GM12878 (cell line): ENCODE measurements at regions not wholly inside any gene's neighbourhood (a gene's known extent, or its start where the extent isn't known, plus 50 kb on each side); places are given as distances from the start of the nearest gene placed in this dataset.
A peak's percentile ranks its signal among the peaks of the same experiment; 100 is the strongest.

Experiments
- ASH2L ChIP-seq: fragments of 300-600, 200-600 bp; sonication (generic); IDR thresholded peaks from 2 replicates; pipeline ENCODE4 v1.6.1; 2017; ENCODE audit warnings: low read depth, mild to moderate bottlenecking, borderline replicate concordance
- ESRRA ChIP-seq: IDR thresholded peaks from 2 replicates; pipeline ENCODE4 v1.6.1; 2012; ENCODE audit warnings: mild to moderate bottlenecking, low read length, improper control_type of control experiment
- JUND ChIP-seq: IDR thresholded peaks from 2 replicates; pipeline ENCODE4 v1.6.1; 2012; ENCODE audit warnings: low read depth, mild to moderate bottlenecking, low read length, improper control_type of control experiment, moderate library complexity
- LARP7 ChIP-seq: fragments of 450-650 bp; IDR thresholded peaks from 2 replicates; pipeline ENCODE4 v1.6.1; 2017; ENCODE audit warnings: mild to moderate bottlenecking
- MEF2A ChIP-seq: IDR thresholded peaks from 2 replicates; pipeline ENCODE4 v1.6.1; 2011; ENCODE audit warnings: low read depth, mild to moderate bottlenecking, low read length, moderate library complexity; ENCODE audit not compliant: insufficient read depth
- MTA3 ChIP-seq: IDR thresholded peaks from 2 replicates; pipeline ENCODE4 v1.6.1; 2012; ENCODE audit warnings: low read length, inconsistent platforms, borderline replicate concordance
- NKRF ChIP-seq: fragments of 450-650 bp; conservative IDR thresholded peaks from 2 replicates; pipeline ENCODE4 v1.6.1; 2017; ENCODE audit warnings: mild to moderate bottlenecking, moderate library complexity
- POLR2AphosphoS2 ChIP-seq: IDR thresholded peaks from 2 replicates; pipeline ENCODE4 v1.6.1; 2011; ENCODE audit warnings: low read depth, mild to moderate bottlenecking, low read length, improper control_type of control experiment, moderate library complexity
- RB1 ChIP-seq: fragments of 450-650 bp; formaldehyde crosslinking; IDR thresholded peaks from 2 replicates; pipeline ENCODE4 v1.6.1; 2017; ENCODE audit warnings: mild to moderate bottlenecking, borderline replicate concordance
- RELA ChIP-seq: fragments of 450-650 bp; IDR thresholded peaks from 2 replicates; pipeline ENCODE4 v1.8.0; 2014; ENCODE audit warnings: borderline replicate concordance; ENCODE audit not compliant: partially characterized antibody
- SREBF2 ChIP-seq: IDR thresholded peaks from 2 replicates; pipeline ENCODE4 v1.6.1; 2012; ENCODE audit warnings: mild to moderate bottlenecking, low read length
- STAT3 ChIP-seq: IDR thresholded peaks from 2 replicates; pipeline ENCODE4 v1.6.1; 2011; ENCODE audit warnings: low read depth, low read length, improper control_type of control experiment
- SUPT20H ChIP-seq: IDR thresholded peaks from 2 replicates; pipeline ENCODE4 v1.6.1; 2011; ENCODE audit warnings: low read depth, mild to moderate bottlenecking, low read length, moderate library complexity, borderline replicate concordance; ENCODE audit not compliant: control insufficient read depth
- SUZ12 ChIP-seq: fragments of 200-600 bp; sonication (generic); IDR thresholded peaks from one replicate; pipeline ENCODE4 v1.6.1; 2018; ENCODE audit warnings: antibody characterized with exemption, mild to moderate bottlenecking; ENCODE audit not compliant: unreplicated experiment
- ZNF274 ChIP-seq: IDR thresholded peaks from one replicate; pipeline ENCODE4 v1.8.0; 2011; ENCODE audit not compliant: insufficient read length, insufficient read depth
- TF ChIP-seq, protein P1 (sequence below): fragments of 450-650 bp; IDR thresholded peaks from 2 replicates; pipeline ENCODE4 v1.6.1; 2014; ENCODE audit warnings: mild to moderate bottlenecking
- TF ChIP-seq, protein P2 (sequence below): fragments of 450-650 bp; formaldehyde crosslinking; IDR thresholded peaks from 2 replicates; pipeline ENCODE4 v1.5.0; 2022; ENCODE audit warnings: mild to moderate bottlenecking, missing genetic modification characterization
- TF ChIP-seq, protein P3 (sequence below): IDR thresholded peaks from 2 replicates; pipeline ENCODE4 v1.6.1; 2012; ENCODE audit warnings: mild to moderate bottlenecking, low read depth, low read length
- TF ChIP-seq, protein P4 (sequence below): fragments of 450-650 bp; IDR thresholded peaks from 2 replicates; pipeline ENCODE4 v1.6.1; 2018; ENCODE audit warnings: borderline replicate concordance, mild to moderate bottlenecking; ENCODE audit not compliant: partially characterized antibody

DNA sequence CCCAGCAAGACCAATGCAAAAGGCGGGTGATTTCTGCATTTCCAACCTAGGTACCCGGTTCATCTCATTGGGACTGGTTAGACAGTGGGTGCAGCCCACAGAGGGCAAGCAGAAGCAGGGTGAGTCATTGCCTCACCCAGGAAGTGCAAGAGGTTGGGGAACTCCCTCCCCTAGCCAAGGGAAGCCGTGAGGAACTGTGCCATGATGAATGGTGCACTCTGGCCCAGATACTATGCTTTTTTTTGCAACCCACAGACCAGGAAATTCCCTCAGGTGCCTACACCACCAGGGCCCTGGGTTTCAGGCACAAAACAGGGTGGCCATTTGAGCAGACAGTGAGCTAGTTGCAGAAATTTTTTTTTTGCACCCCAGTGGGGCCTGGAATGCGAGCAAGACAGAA is 662.6 kb upstream of the ACVR2A start (continued):
- TF ChIP-seq, protein P1, sequence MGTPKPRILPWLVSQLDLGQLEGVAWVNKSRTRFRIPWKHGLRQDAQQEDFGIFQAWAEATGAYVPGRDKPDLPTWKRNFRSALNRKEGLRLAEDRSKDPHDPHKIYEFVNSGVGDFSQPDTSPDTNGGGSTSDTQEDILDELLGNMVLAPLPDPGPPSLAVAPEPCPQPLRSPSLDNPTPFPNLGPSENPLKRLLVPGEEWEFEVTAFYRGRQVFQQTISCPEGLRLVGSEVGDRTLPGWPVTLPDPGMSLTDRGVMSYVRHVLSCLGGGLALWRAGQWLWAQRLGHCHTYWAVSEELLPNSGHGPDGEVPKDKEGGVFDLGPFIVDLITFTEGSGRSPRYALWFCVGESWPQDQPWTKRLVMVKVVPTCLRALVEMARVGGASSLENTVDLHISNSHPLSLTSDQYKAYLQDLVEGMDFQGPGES = no peak
- TF ChIP-seq RELA (peak; percentile 96), RB1 (no peak), ZNF274 (no peak), NKRF (no peak), SUPT20H (no peak), MEF2A (0 out of 2 replicates have a peak, but pooled peaks have one; percentile 22), POLR2AphosphoS2 (no peak), STAT3 (no peak), SREBF2 (no peak), JUND (no peak), LARP7 (no peak), SUZ12 (no peak), MTA3 (peak; percentile 29; the same call in 1 of the 2 replicates), ESRRA (no peak), ASH2L (no peak)
- TF ChIP-seq, protein P2, sequence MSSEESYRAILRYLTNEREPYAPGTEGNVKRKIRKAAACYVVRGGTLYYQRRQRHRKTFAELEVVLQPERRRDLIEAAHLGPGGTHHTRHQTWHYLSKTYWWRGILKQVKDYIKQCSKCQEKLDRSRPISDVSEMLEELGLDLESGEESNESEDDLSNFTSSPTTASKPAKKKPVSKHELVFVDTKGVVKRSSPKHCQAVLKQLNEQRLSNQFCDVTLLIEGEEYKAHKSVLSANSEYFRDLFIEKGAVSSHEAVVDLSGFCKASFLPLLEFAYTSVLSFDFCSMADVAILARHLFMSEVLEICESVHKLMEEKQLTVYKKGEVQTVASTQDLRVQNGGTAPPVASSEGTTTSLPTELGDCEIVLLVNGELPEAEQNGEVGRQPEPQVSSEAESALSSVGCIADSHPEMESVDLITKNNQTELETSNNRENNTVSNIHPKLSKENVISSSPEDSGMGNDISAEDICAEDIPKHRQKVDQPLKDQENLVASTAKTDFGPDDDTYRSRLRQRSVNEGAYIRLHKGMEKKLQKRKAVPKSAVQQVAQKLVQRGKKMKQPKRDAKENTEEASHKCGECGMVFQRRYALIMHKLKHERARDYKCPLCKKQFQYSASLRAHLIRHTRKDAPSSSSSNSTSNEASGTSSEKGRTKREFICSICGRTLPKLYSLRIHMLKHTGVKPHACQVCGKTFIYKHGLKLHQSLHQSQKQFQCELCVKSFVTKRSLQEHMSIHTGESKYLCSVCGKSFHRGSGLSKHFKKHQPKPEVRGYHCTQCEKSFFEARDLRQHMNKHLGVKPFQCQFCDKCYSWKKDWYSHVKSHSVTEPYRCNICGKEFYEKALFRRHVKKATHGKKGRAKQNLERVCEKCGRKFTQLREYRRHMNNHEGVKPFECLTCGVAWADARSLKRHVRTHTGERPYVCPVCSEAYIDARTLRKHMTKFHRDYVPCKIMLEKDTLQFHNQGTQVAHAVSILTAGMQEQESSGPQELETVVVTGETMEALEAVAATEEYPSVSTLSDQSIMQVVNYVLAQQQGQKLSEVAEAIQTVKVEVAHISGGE (CRISPR knock-in tag) = no peak
- TF ChIP-seq, protein P3, sequence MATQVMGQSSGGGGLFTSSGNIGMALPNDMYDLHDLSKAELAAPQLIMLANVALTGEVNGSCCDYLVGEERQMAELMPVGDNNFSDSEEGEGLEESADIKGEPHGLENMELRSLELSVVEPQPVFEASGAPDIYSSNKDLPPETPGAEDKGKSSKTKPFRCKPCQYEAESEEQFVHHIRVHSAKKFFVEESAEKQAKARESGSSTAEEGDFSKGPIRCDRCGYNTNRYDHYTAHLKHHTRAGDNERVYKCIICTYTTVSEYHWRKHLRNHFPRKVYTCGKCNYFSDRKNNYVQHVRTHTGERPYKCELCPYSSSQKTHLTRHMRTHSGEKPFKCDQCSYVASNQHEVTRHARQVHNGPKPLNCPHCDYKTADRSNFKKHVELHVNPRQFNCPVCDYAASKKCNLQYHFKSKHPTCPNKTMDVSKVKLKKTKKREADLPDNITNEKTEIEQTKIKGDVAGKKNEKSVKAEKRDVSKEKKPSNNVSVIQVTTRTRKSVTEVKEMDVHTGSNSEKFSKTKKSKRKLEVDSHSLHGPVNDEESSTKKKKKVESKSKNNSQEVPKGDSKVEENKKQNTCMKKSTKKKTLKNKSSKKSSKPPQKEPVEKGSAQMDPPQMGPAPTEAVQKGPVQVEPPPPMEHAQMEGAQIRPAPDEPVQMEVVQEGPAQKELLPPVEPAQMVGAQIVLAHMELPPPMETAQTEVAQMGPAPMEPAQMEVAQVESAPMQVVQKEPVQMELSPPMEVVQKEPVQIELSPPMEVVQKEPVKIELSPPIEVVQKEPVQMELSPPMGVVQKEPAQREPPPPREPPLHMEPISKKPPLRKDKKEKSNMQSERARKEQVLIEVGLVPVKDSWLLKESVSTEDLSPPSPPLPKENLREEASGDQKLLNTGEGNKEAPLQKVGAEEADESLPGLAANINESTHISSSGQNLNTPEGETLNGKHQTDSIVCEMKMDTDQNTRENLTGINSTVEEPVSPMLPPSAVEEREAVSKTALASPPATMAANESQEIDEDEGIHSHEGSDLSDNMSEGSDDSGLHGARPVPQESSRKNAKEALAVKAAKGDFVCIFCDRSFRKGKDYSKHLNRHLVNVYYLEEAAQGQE = no peak
- TF ChIP-seq, protein P4, sequence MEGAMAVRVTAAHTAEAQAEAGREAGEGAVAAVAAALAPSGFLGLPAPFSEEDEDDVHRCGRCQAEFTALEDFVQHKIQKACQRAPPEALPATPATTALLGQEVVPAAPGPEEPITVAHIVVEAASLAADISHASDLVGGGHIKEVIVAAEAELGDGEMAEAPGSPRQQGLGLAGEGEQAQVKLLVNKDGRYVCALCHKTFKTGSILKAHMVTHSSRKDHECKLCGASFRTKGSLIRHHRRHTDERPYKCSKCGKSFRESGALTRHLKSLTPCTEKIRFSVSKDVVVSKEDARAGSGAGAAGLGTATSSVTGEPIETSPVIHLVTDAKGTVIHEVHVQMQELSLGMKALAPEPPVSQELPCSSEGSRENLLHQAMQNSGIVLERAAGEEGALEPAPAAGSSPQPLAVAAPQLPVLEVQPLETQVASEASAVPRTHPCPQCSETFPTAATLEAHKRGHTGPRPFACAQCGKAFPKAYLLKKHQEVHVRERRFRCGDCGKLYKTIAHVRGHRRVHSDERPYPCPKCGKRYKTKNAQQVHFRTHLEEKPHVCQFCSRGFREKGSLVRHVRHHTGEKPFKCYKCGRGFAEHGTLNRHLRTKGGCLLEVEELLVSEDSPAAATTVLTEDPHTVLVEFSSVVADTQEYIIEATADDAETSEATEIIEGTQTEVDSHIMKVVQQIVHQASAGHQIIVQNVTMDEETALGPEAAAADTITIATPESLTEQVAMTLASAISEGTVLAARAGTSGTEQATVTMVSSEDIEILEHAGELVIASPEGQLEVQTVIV = no peak
